H1 (cell line): ENCODE measurements at regions not wholly inside any gene's neighbourhood (a gene's known extent, or its start where the extent isn't known, plus 50 kb on each side); places are given as distances from the start of the nearest gene placed in this dataset.

Source experiments
- CTCF ChIA-PET: fragments of 300-600 bp; sonication (Branson Sonifier 250); formaldehyde crosslinking; loops from one replicate; lab custom pipeline; 2021; ENCODE audit not compliant: partially characterized antibody; lab: Charles Lee
- POLR2A ChIA-PET: fragments of 300-600 bp; sonication (Branson Sonifier 250); formaldehyde crosslinking; loops from one replicate; lab custom pipeline; 2021; ENCODE audit warnings: inconsistent platforms; ENCODE audit not compliant: partially characterized antibody; lab: Charles Lee
- DNase-seq, 2 experiments: peaks; one replicate each; pipeline versions ENCODE4 v3.0.0 to v3.0.0-alpha.2; 2010 to 2022; ENCODE audit warnings: low spot score in 2 of 2, low read depth in 1 of 2, mixed read lengths in 1 of 2
- FAIRE-seq: peaks from 2 replicates; lab custom pipeline; 2011; peaks lifted over from hg19 to GRCh38; lab: Jason Lieb, UNC
- H2AFZ ChIP-seq: 2 replicates; pipeline ENCODE4 v1.8.1; 2012; ENCODE audit warnings: low read length, inconsistent platforms
- H2AK5ac ChIP-seq: 2 replicates; pipeline ENCODE4 v1.6.1; 2013; ENCODE audit warnings: low read depth, low read length
- H2BK120ac ChIP-seq: replicated peaks from 2 replicates; pipeline ENCODE3; 2013; ENCODE audit warnings: low read depth, low read length, inconsistent platforms
- H2BK12ac ChIP-seq: 2 replicates; pipeline ENCODE4 v1.6.1; 2013; ENCODE audit warnings: low read depth, low read length
- H2BK15ac ChIP-seq: 2 replicates; pipeline ENCODE4 v1.6.1; 2013; ENCODE audit warnings: low read length
- H2BK20ac ChIP-seq: 2 replicates; pipeline ENCODE4 v1.6.1; 2013; ENCODE audit warnings: low read length
- H2BK5ac ChIP-seq: 2 replicates; pipeline ENCODE4 v1.6.1; 2013; ENCODE audit warnings: low read depth, low read length
- H3K14ac ChIP-seq: 2 replicates; pipeline ENCODE4 v1.6.1; 2013; ENCODE audit warnings: inconsistent platforms; ENCODE audit not compliant: insufficient read length
- H3K18ac ChIP-seq: 2 replicates; pipeline ENCODE4 v1.6.1; 2013; ENCODE audit warnings: low read length; ENCODE audit errors: extremely low read depth
- H3K23ac ChIP-seq: 2 replicates; pipeline ENCODE4 v1.6.1; 2013; ENCODE audit warnings: inconsistent platforms; ENCODE audit not compliant: insufficient read length
- H3K23me2 ChIP-seq: 2 replicates; pipeline ENCODE4 v1.6.1; 2013; ENCODE audit warnings: low read depth, low read length
- H3K27ac ChIP-seq: 2 replicates; pipeline ENCODE4 v1.6.1; 2011; ENCODE audit warnings: low read depth, low read length, inconsistent platforms
- H3K27me3 ChIP-seq, 4 experiments: replicated peaks in 1 of 4; 1 replicate in 1 of 4; 2 replicates in 3 of 4; pipeline versions ENCODE4 v1.6.1 to v1.8.1; 2011 to 2013; ENCODE audit warnings: low read length in 3 of 4, mild to moderate bottlenecking in 3 of 4, inconsistent platforms in 2 of 4, mixed read lengths in 2 of 4, moderate library complexity in 1 of 4; ENCODE audit not compliant: control insufficient read depth in 3 of 4, insufficient read depth in 3 of 4; ENCODE audit errors: extremely low read depth in 1 of 4
- H3K36me3 ChIP-seq, 4 experiments: 2 replicates each; pipeline versions ENCODE4 v1.6.1 to v1.8.1; 2011 to 2013; ENCODE audit warnings: mild to moderate bottlenecking in 4 of 4, low read length in 3 of 4, moderate library complexity in 2 of 4, control low read depth in 1 of 4, inconsistent platforms in 1 of 4; ENCODE audit not compliant: insufficient read depth in 4 of 4, control insufficient read depth in 2 of 4
- H3K4ac ChIP-seq: replicated peaks from 2 replicates; pipeline ENCODE3; 2013; ENCODE audit warnings: low read length, low read depth, mixed read lengths, inconsistent platforms; ENCODE audit not compliant: insufficient read length
- H3K4me1 ChIP-seq, 4 experiments: replicated peaks in 1 of 4; 1 replicate in 1 of 4; 2 replicates in 3 of 4; pipeline versions ENCODE4 v1.6.1 to v1.8.1; 2011 to 2013; ENCODE audit warnings: low read length in 3 of 4, inconsistent platforms in 2 of 4, mixed read lengths in 1 of 4; ENCODE audit not compliant: insufficient read depth in 4 of 4, control insufficient read depth in 3 of 4
- H3K4me2 ChIP-seq, 2 experiments: 2 replicates each; pipeline versions ENCODE4 v1.6.1 to v1.8.1; 2011 to 2013; ENCODE audit warnings: low read depth in 2 of 2, low read length in 2 of 2, control low read depth in 1 of 2, inconsistent platforms in 1 of 2, mild to moderate bottlenecking in 1 of 2; ENCODE audit not compliant: insufficient read depth in 1 of 2
- H3K4me3 ChIP-seq, 4 experiments: fragments of 200-600, 300-600 bp in 1 of 4; sonication (generic), shearing (Covaris generic), sonication (Bioruptor Twin) in 1 of 4; 2 replicates each; pipeline versions ENCODE4 v1.5.1 to v1.8.1; 2011 to 2016; ENCODE audit warnings: low read length in 4 of 4, low read depth in 3 of 4, control low read depth in 2 of 4, inconsistent platforms in 2 of 4, mild to moderate bottlenecking in 2 of 4, mixed read lengths in 1 of 4, moderate library complexity in 1 of 4; ENCODE audit not compliant: insufficient read depth in 2 of 4; ENCODE audit errors: extremely low read depth in 1 of 4
- H3K56ac ChIP-seq: replicated peaks from 2 replicates; pipeline ENCODE3; 2013; ENCODE audit warnings: low read depth, mild to moderate bottlenecking, mixed read lengths, low read length, inconsistent platforms; ENCODE audit not compliant: insufficient read length
- H3K79me1 ChIP-seq: 2 replicates; pipeline ENCODE4 v1.6.1; 2013; ENCODE audit warnings: low read depth, low read length, control low read depth
- H3K79me2 ChIP-seq, 2 experiments: 2 replicates each; pipeline versions ENCODE4 v1.6.1 to v1.8.1; 2012 to 2013; ENCODE audit warnings: low read length in 2 of 2, mild to moderate bottlenecking in 2 of 2, inconsistent platforms in 1 of 2; ENCODE audit not compliant: insufficient read depth in 2 of 2, control insufficient read depth in 1 of 2
- H3K9ac ChIP-seq, 4 experiments: replicated peaks in 1 of 4; 1 replicate in 1 of 4; 2 replicates in 3 of 4; pipeline versions ENCODE4 v1.6.1 to v1.8.1; 2011 to 2013; ENCODE audit warnings: low read depth in 3 of 4, low read length in 3 of 4, control low read depth in 2 of 4, mild to moderate bottlenecking in 2 of 4, moderate library complexity in 2 of 4, inconsistent platforms in 1 of 4; ENCODE audit errors: extremely low read depth in 1 of 4
- H3K9me3 ChIP-seq, 2 experiments: 2 replicates each; pipeline versions ENCODE4 v1.6.1 to v1.8.1; 2012 to 2013; ENCODE audit warnings: mild to moderate bottlenecking in 2 of 2, moderate library complexity in 2 of 2, control low read depth in 1 of 2, inconsistent platforms in 1 of 2, low read depth in 1 of 2, low read length in 1 of 2, mixed read lengths in 1 of 2; ENCODE audit not compliant: insufficient read depth in 2 of 2
- H4K20me1 ChIP-seq, 2 experiments: replicated peaks in 1 of 2; 2 replicates each; pipeline versions ENCODE3 to v1.8.1; 2011 to 2013; ENCODE audit warnings: inconsistent platforms in 2 of 2, low read length in 2 of 2, mild to moderate bottlenecking in 1 of 2; ENCODE audit not compliant: insufficient read depth in 2 of 2, control insufficient read depth in 1 of 2
- H4K5ac ChIP-seq: 2 replicates; pipeline ENCODE4 v1.6.1; 2013; ENCODE audit warnings: low read length, low read depth, mixed read lengths, inconsistent platforms; ENCODE audit not compliant: insufficient read length
- H4K8ac ChIP-seq: 2 replicates; pipeline ENCODE4 v1.8.0; 2013; ENCODE audit warnings: mild to moderate bottlenecking, moderate library complexity, low read length, inconsistent platforms; ENCODE audit not compliant: insufficient read depth; ENCODE audit errors: extremely low read depth
- H4K91ac ChIP-seq: replicated peaks from 2 replicates; pipeline ENCODE3; 2013; ENCODE audit warnings: low read length, mixed read lengths, inconsistent platforms; ENCODE audit not compliant: insufficient read length
- CTCF ChIP-seq, 3 experiments: IDR thresholded peaks; 1 replicate in 2 of 3; 2 replicates in 1 of 3; pipeline versions ENCODE4 v1.5.1 to v1.6.1; 2011; ENCODE audit warnings: low read length in 3 of 3, mild to moderate bottlenecking in 3 of 3, inconsistent platforms in 2 of 3, low read depth in 1 of 3, moderate library complexity in 1 of 3; ENCODE audit not compliant: insufficient read depth in 1 of 3; ENCODE audit errors: control extremely low read depth in 1 of 3
- FOSL1 ChIP-seq: IDR thresholded peaks from 2 replicates; pipeline ENCODE4 v1.6.1; 2011; ENCODE audit warnings: mild to moderate bottlenecking, low read depth, low read length, moderate library complexity; ENCODE audit not compliant: insufficient read depth
- KDM5A ChIP-seq: fragments of 200-600 bp; IDR thresholded peaks from 2 replicates; pipeline ENCODE4 v1.7.1; 2012; ENCODE audit warnings: mild to moderate bottlenecking, low read length, inconsistent platforms, mixed read lengths
- MAX ChIP-seq: IDR thresholded peaks from 2 replicates; pipeline ENCODE4 v1.6.1; 2012; ENCODE audit warnings: inconsistent platforms
- SIN3A ChIP-seq, 2 experiments: IDR thresholded peaks in 1 of 2; conservative IDR thresholded peaks in 1 of 2; 2 replicates each; pipeline ENCODE4 v1.6.1; 2011 to 2012; ENCODE audit warnings: low read length in 2 of 2, improper control_type of control experiment in 1 of 2, low read depth in 1 of 2, mild to moderate bottlenecking in 1 of 2
- TBP ChIP-seq: IDR thresholded peaks from 2 replicates; pipeline ENCODE4 v1.6.1; 2011; ENCODE audit warnings: low read depth, low read length, improper control_type of control experiment
- WGBS, 2 experiments: shearing (Covaris generic) in 1 of 2; methylation state at CpG; one replicate each; pipeline versions ENCODE4 v1.1.6 to v1.1.7; 2013 to 2015; ENCODE audit warnings: low lambda C conversion rate in 2 of 2, mixed read lengths in 2 of 2, inconsistent platforms in 1 of 2, low coverage in 1 of 2, missing lambda C conversion rate in 1 of 2; ENCODE audit not compliant: insufficient replicate concordance in 2 of 2, insufficient coverage in 1 of 2, insufficient read length in 1 of 2; ENCODE audit errors: extremely low coverage in 1 of 2, missing lambda C conversion rate in 1 of 2; 5-methylcytosine and 5-hydroxymethylcytosine counted together

GRCh38 chr7:18109762-18110161, 82.1 kb upstream of the PRPS1L1 start:
- H3K23me2 ChIP-seq: no peaks in the 10 kb centered on the region
- H3K4ac ChIP-seq: no peak overlapping the region
- no peaks in the 10 kb centered on the region for H3K4me1 ChIP-seq
- no peaks in the 10 kb centered on the region for H3K27me3 ChIP-seq
- H4K20me1 ChIP-seq: no peaks in the 10 kb centered on the region
- no peak overlapping the region for H3K56ac ChIP-seq
- ChIA-PET POLR2A (no interaction called here), CTCF (interaction anchor here (0.6 to 4.0 kb wide), 4 partner anchors 9 to 1547 kb away, joined by 3 to 12 read pairs (median 4); no protein-coding TSS in a partner anchor)
- H2BK120ac ChIP-seq: no peak overlapping the region
- no peak overlapping the region for H2BK20ac ChIP-seq
- H3K9ac ChIP-seq: no peak overlapping the region
- no peak overlapping the region for H3K18ac ChIP-seq
- H3K79me2 ChIP-seq: no peaks in the 10 kb centered on the region
- H4K91ac ChIP-seq: no peak overlapping the region
- no peak overlapping the region for H2AK5ac ChIP-seq
- H3K9me3 ChIP-seq: no peaks in the 10 kb centered on the region
- H3K27ac ChIP-seq: no peak overlapping the region
- no peak overlapping the region for H3K4me3 ChIP-seq
- DNase-seq (no peak), FAIRE-seq (no peak)
- H4K8ac ChIP-seq: no peak overlapping the region
- H2BK15ac ChIP-seq: no peak overlapping the region
- H3K79me1 ChIP-seq: no peaks in the 10 kb centered on the region
- H3K36me3 ChIP-seq: no peaks in the 10 kb centered on the region
- no peak overlapping the region for H2BK12ac ChIP-seq
- H3K14ac ChIP-seq: no peak overlapping the region
- no peak overlapping the region for H3K4me2 ChIP-seq
- no peak overlapping the region for H3K23ac ChIP-seq
- H4K5ac ChIP-seq: no peak overlapping the region
- TF ChIP-seq FOSL1 (no peak), KDM5A (no peak), TBP (no peak), MAX (no peak), SIN3A (conservative IDR thresholded peaks at IDR 0.05 in 1 of 2, IDR thresholded peaks at IDR 0.05 in 1 of 2; ENCODE audit: low read depth in 1 of 2, low read length in 2 of 2) (no peak), CTCF (IDR thresholded peaks at IDR 0.05; ENCODE audit: control extremely low read depth in 1 of 3, insufficient read depth in 1 of 3, low read depth in 1 of 3, low read length in 3 of 3) (no peak)
- TF ChIP-seq, all 59 proteins: peak for 0
- 86% methylated on average over 1 of the region's 1 CpG; no CpG with 5 or more reads in 1 of the 2 experiments for WGBS, 2 experiments
- no peak overlapping the region for H2BK5ac ChIP-seq
- H2AFZ ChIP-seq: no peak overlapping the region
